Smooth muscle cell (in vitro differentiated cells): ENCODE measurements at regions not wholly inside any gene's neighbourhood (a gene's known extent, or its start where the extent isn't known, plus 50 kb on each side); places are given as distances from the start of the nearest gene placed in this dataset.
A peak's percentile ranks its signal among the peaks of the same experiment; 100 is the strongest.

Experiments
- DNase-seq: peaks from one replicate; lab custom pipeline; 2025; ENCODE audit not compliant: unreplicated experiment; lab: John Stamatoyannopoulos, UW
- H2AFZ ChIP-seq: fragments of 200-600 bp; sonication (generic); 2 replicates; pipeline ENCODE4 v1.6.0; 2016; ENCODE audit warnings: antibody characterized with exemption, low read depth, mild to moderate bottlenecking
- H3F3A ChIP-seq: fragments of 200-600 bp; sonication (generic); 2 replicates; pipeline ENCODE4 v1.6.0; 2017; ENCODE audit warnings: antibody characterized with exemption, low read depth
- H3K27ac ChIP-seq: fragments of 200-600 bp; sonication (generic); 2 replicates; pipeline ENCODE4 v1.5.1; 2016; ENCODE audit warnings: low read depth, mild to moderate bottlenecking
- H3K27me3 ChIP-seq: fragments of 200-600 bp; sonication (generic); 2 replicates; pipeline ENCODE4 v1.6.1; 2016; ENCODE audit warnings: low read depth, mild to moderate bottlenecking
- H3K36me3 ChIP-seq: fragments of 200-600 bp; sonication (generic); 2 replicates; pipeline ENCODE4 v1.5.1; 2016; ENCODE audit warnings: low read depth
- H3K4me1 ChIP-seq: fragments of 200-600 bp; sonication (generic); 2 replicates; pipeline ENCODE4 v1.5.1; 2016; ENCODE audit warnings: low read depth
- H3K4me2 ChIP-seq: fragments of 200-600 bp; sonication (generic); 2 replicates; pipeline ENCODE4 v1.6.0; 2016; ENCODE audit warnings: mild to moderate bottlenecking
- H3K4me3 ChIP-seq: fragments of 200-600 bp; sonication (generic); 2 replicates; pipeline ENCODE4 v1.5.1; 2016; ENCODE audit warnings: mild to moderate bottlenecking
- H3K79me2 ChIP-seq: fragments of 200-600 bp; sonication (generic); 2 replicates; pipeline ENCODE4 v1.6.0; 2016; ENCODE audit warnings: low read depth, mild to moderate bottlenecking
- H3K9ac ChIP-seq: fragments of 200-600 bp; sonication (generic); 2 replicates; pipeline ENCODE4 v1.6.0; 2016; ENCODE audit warnings: low read depth
- H3K9me3 ChIP-seq: fragments of 200-600 bp; sonication (generic); replicated peaks from 2 replicates; pipeline ENCODE4 v1.5.1; 2016; ENCODE audit warnings: low read depth
- H4K20me1 ChIP-seq: fragments of 200-600 bp; sonication (generic); 2 replicates; pipeline ENCODE4 v1.6.0; 2016; ENCODE audit warnings: low read depth
- CTCF ChIP-seq: fragments of 200-600 bp; sonication (generic); IDR thresholded peaks from 2 replicates; pipeline ENCODE4 v1.5.1; 2017; ENCODE audit warnings: borderline replicate concordance, mild to moderate bottlenecking, antibody characterized with exemption; ENCODE audit not compliant: insufficient read depth, poor library complexity, severe bottlenecking
- WGBS: methylation state at CpG from one replicate; pipeline ENCODE4 v1.1.7; 2016; ENCODE audit warnings: low lambda C conversion rate; 5-methylcytosine and 5-hydroxymethylcytosine counted together

GRCh38 chr2:67251741-67252140 is 145.4 kb upstream of the ETAA1 start:
- H3K9me3 ChIP-seq, result no peaks in the 10 kb centered on the region
- no peaks in the 10 kb centered on the region for H3K27me3 ChIP-seq
- H3K4me3 ChIP-seq, result no peak overlapping the region
- H3K4me1 ChIP-seq, result no peaks in the 10 kb centered on the region
- H4K20me1 ChIP-seq, result no peaks in the 10 kb centered on the region
- no peak for DNase-seq
- WGBS, result 85% methylated on average over 3 of the region's 3 CpGs
- H2AFZ ChIP-seq, result no peak overlapping the region
- no peaks in the 10 kb centered on the region for H3F3A ChIP-seq
- H3K9ac ChIP-seq, result no peak overlapping the region
- H3K79me2 ChIP-seq, result no peaks in the 10 kb centered on the region
- TF ChIP-seq CTCF, result no peak
- no peaks in the 10 kb centered on the region for H3K36me3 ChIP-seq
- H3K4me2 ChIP-seq, result no peak overlapping the region
- H3K27ac ChIP-seq, result no peak overlapping the region

GRCh38 chr2:67255933-67256615 is 141.1 kb upstream of the ETAA1 start:
- Histone ChIP-seq H2AFZ (no peak overlapping the region), H3F3A (peaks cover 9% of the 10 kb centered on the region), H4K20me1 (no peaks in the 10 kb centered on the region), H3K27me3 (no peaks in the 10 kb centered on the region), H3K27ac (peak overlapping the region; percentile 42), H3K79me2 (no peaks in the 10 kb centered on the region), H3K4me3 (no peak overlapping the region), H3K4me1 (no peaks in the 10 kb centered on the region), H3K36me3 (no peaks in the 10 kb centered on the region), H3K4me2 (no peak overlapping the region), H3K9me3 (no peaks in the 10 kb centered on the region), H3K9ac (no peak overlapping the region)
- WGBS, result 86% methylated on average over 2 of the region's 2 CpGs
- TF ChIP-seq CTCF, result no peak
- DNase-seq, result no peak

GRCh38 chr2:67256892-67257291 is 140.2 kb upstream of the ETAA1 start:
- no peak overlapping the region for H3K4me2 ChIP-seq
- no peaks in the 10 kb centered on the region for H3K9me3 ChIP-seq
- H2AFZ ChIP-seq, result no peak overlapping the region
- H3F3A ChIP-seq, result peaks cover 15% of the 10 kb centered on the region
- no peaks in the 10 kb centered on the region for H3K4me1 ChIP-seq
- no peak overlapping the region for H3K9ac ChIP-seq
- no peaks in the 10 kb centered on the region for H3K79me2 ChIP-seq
- no peaks in the 10 kb centered on the region for H4K20me1 ChIP-seq
- no peak for DNase-seq
- TF ChIP-seq CTCF, result no peak
- peak overlapping the region; percentile 42 for H3K27ac ChIP-seq
- H3K4me3 ChIP-seq, result no peak overlapping the region
- WGBS, result 77% methylated on average over 3 of the region's 3 CpGs
- no peaks in the 10 kb centered on the region for H3K36me3 ChIP-seq
- H3K27me3 ChIP-seq, result no peaks in the 10 kb centered on the region

- Histone ChIP-seq H3K4me1 (no peaks in the 10 kb centered on the region), H3F3A (peaks cover 15% of the 10 kb centered on the region), H3K4me2 (no peak overlapping the region), H2AFZ (no peak overlapping the region), H3K27me3 (no peaks in the 10 kb centered on the region), H4K20me1 (no peaks in the 10 kb centered on the region), H3K27ac (no peak overlapping the region), H3K9ac (no peak overlapping the region), H3K79me2 (no peaks in the 10 kb centered on the region), H3K36me3 (no peaks in the 10 kb centered on the region), H3K4me3 (no peak overlapping the region), H3K9me3 (no peaks in the 10 kb centered on the region)
- 90% methylated on average over 4 of the region's 4 CpGs for WGBS
- TF ChIP-seq CTCF, result no peak
- DNase-seq, result no peak
Measured at GRCh38 chr2:67258122-67258521, 139.0 kb upstream of the ETAA1 start.
